Parathyroid adenoma (tissue), 2 donors: ENCODE measurements at regions not wholly inside any gene's neighbourhood (a gene's known extent, or its start where the extent isn't known, plus 50 kb on each side); places are given as distances from the start of the nearest gene placed in this dataset.

Source experiments
- H2AFZ ChIP-seq: fragments of 300-600 bp; sonication (generic); one replicate; pipeline ENCODE4 v1.7.0; 2017; ENCODE audit warnings: antibody characterized with exemption, mild to moderate bottlenecking
- H3K27ac ChIP-seq: fragments of 300-600 bp; sonication (generic); one replicate; pipeline ENCODE4 v1.7.0; 2017
- H3K27me3 ChIP-seq: fragments of 300-600 bp; sonication (generic); one replicate; pipeline ENCODE4 v1.7.0; 2017; ENCODE audit warnings: low read length; ENCODE audit not compliant: control insufficient read depth, insufficient read depth
- H3K36me3 ChIP-seq: fragments of 300-600 bp; sonication (generic); one replicate; pipeline ENCODE4 v1.7.0; 2017; ENCODE audit warnings: low read length; ENCODE audit not compliant: control insufficient read depth, insufficient read depth
- H3K4me1 ChIP-seq: fragments of 300-600 bp; sonication (generic); one replicate; pipeline ENCODE4 v1.7.0; 2017; ENCODE audit warnings: control low read depth
- H3K4me2 ChIP-seq: fragments of 300-600 bp; sonication (generic); one replicate; pipeline ENCODE4 v1.7.0; 2017; ENCODE audit warnings: low read length
- H3K4me3 ChIP-seq: fragments of 300-600 bp; sonication (generic); one replicate; pipeline ENCODE4 v1.7.0; 2017; ENCODE audit warnings: low read depth, low read length
- H3K79me2 ChIP-seq: fragments of 300-600 bp; sonication (generic); one replicate; pipeline ENCODE4 v1.7.0; 2017; ENCODE audit warnings: control low read depth
- H3K9ac ChIP-seq: fragments of 300-600 bp; sonication (generic); one replicate; pipeline ENCODE4 v1.7.0; 2017; ENCODE audit warnings: mild to moderate bottlenecking
- H3K9me3 ChIP-seq: fragments of 300-600 bp; sonication (generic); one replicate; pipeline ENCODE4 v1.7.0; 2017; ENCODE audit warnings: low read length; ENCODE audit not compliant: control insufficient read depth
- CTCF ChIP-seq: fragments of 300-600 bp; sonication (generic); IDR thresholded peaks from one replicate; pipeline ENCODE4 v1.7.0; 2017; ENCODE audit warnings: antibody characterized with exemption, mild to moderate bottlenecking
- donor health status: primary hyperparathyroidism.

GRCh38 chr15:39078026-39078425 lies 502.9 kb upstream of the THBS1 start:
- Histone ChIP-seq H3K79me2 (no peaks in the 10 kb centered on the region), H3K4me2 (no peak overlapping the region), H3K9ac (no peak overlapping the region), H3K27ac (no peak overlapping the region), H2AFZ (no peak overlapping the region), H3K36me3 (no peaks in the 10 kb centered on the region), H3K4me1 (no peaks in the 10 kb centered on the region), H3K9me3 (no peaks in the 10 kb centered on the region), H3K4me3 (no peak overlapping the region), H3K27me3 (no peaks in the 10 kb centered on the region)
- no peak for TF ChIP-seq CTCF

GRCh38 chr15:39079296-39079847 lies 501.5 kb upstream of the THBS1 start:
- Histone ChIP-seq H3K27ac (no peak overlapping the region), H2AFZ (no peak overlapping the region), H3K4me2 (no peak overlapping the region), H3K36me3 (no peaks in the 10 kb centered on the region), H3K4me3 (no peak overlapping the region), H3K4me1 (no peaks in the 10 kb centered on the region), H3K79me2 (no peaks in the 10 kb centered on the region), H3K9ac (no peak overlapping the region), H3K27me3 (no peaks in the 10 kb centered on the region), H3K9me3 (no peaks in the 10 kb centered on the region)
- no peak for TF ChIP-seq CTCF

DNA sequence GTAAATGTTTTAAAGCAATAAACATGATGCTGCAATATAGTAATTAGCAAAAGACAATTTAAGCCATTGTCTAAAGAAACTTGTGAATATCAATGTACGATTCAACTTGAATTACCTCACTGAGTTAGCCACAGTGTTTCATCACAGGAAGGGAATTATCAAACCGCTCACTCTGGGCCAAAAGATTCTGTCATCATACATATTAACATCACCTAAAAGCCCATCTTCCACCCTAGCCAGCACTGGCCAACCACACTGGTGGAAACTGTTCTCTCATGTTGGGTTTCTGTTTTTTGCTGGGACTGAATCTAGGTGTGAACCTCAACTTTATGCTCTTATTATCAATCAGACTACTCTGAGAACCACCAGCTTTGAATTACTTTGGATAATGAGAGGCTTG lies 497.7 kb upstream of the THBS1 start:
- no peak for TF ChIP-seq CTCF
- H3K79me2 ChIP-seq = no peaks in the 10 kb centered on the region
- no peak overlapping the region for H2AFZ ChIP-seq
- peaks cover 4% of the 10 kb centered on the region for H3K4me1 ChIP-seq
- no peak overlapping the region for H3K4me3 ChIP-seq
- H3K9ac ChIP-seq = no peak overlapping the region
- H3K9me3 ChIP-seq = no peaks in the 10 kb centered on the region
- no peaks in the 10 kb centered on the region for H3K36me3 ChIP-seq
- no peaks in the 10 kb centered on the region for H3K27me3 ChIP-seq
- H3K27ac ChIP-seq = no peak overlapping the region
- no peak overlapping the region for H3K4me2 ChIP-seq

- Histone ChIP-seq H3K4me2 (no peak overlapping the region), H3K36me3 (no peaks in the 10 kb centered on the region), H3K4me3 (no peak overlapping the region), H3K27ac (no peak overlapping the region), H3K9ac (no peak overlapping the region), H3K79me2 (no peaks in the 10 kb centered on the region), H3K4me1 (peaks cover 4% of the 10 kb centered on the region), H3K9me3 (no peaks in the 10 kb centered on the region), H2AFZ (no peak overlapping the region), H3K27me3 (no peaks in the 10 kb centered on the region)
- TF ChIP-seq CTCF = no peak
These were observed 496.0 kb upstream of the THBS1 start for GRCh38 chr15:39084674-39085530.
